Hepatocyte (in vitro differentiated cells): ENCODE measurements at regions not wholly inside any gene's neighbourhood (a gene's known extent, or its start where the extent isn't known, plus 50 kb on each side); places are given as distances from the start of the nearest gene placed in this dataset.

Experiments
- DNase-seq: peaks from one replicate; pipeline ENCODE4 v3.0.0-alpha.2; 2016; ENCODE audit warnings: low spot score
- H2AFZ ChIP-seq: fragments of 200-600 bp; sonication (generic); 2 replicates; pipeline ENCODE4 v1.6.0; 2016; ENCODE audit warnings: antibody characterized with exemption, mild to moderate bottlenecking
- H3K27ac ChIP-seq: fragments of 200-600 bp; sonication (generic); 2 replicates; pipeline ENCODE4 v1.5.1; 2016; ENCODE audit warnings: mild to moderate bottlenecking
- H3K27me3 ChIP-seq: fragments of 200-600 bp; sonication (generic); 2 replicates; pipeline ENCODE4 v1.6.1; 2016
- H3K36me3 ChIP-seq: fragments of 200-600 bp; sonication (generic); replicated peaks from 2 replicates; pipeline ENCODE4 v1.5.1; 2016; ENCODE audit warnings: low read depth; ENCODE audit not compliant: insufficient read depth
- H3K4me1 ChIP-seq: fragments of 200-600 bp; sonication (generic); 2 replicates; pipeline ENCODE4 v1.5.1; 2016; ENCODE audit warnings: mild to moderate bottlenecking, moderate library complexity; ENCODE audit not compliant: insufficient read depth
- H3K4me2 ChIP-seq: fragments of 200-600 bp; sonication (generic); 2 replicates; pipeline ENCODE4 v1.6.0; 2016
- H3K4me3 ChIP-seq: fragments of 200-600 bp; sonication (generic); 2 replicates; pipeline ENCODE4 v1.5.1; 2016; ENCODE audit warnings: mild to moderate bottlenecking
- H3K79me2 ChIP-seq: fragments of 200-600 bp; sonication (generic); 2 replicates; pipeline ENCODE4 v1.6.0; 2017; ENCODE audit warnings: mild to moderate bottlenecking
- H3K9me2 ChIP-seq: fragments of 200-600 bp; sonication (generic); replicated peaks from 2 replicates; pipeline ENCODE4 v1.6.0; 2017; ENCODE audit warnings: mild to moderate bottlenecking; ENCODE audit not compliant: insufficient read depth
- H3K9me3 ChIP-seq: fragments of 200-600 bp; sonication (generic); 2 replicates; pipeline ENCODE4 v1.5.1; 2016; ENCODE audit warnings: low read depth, mild to moderate bottlenecking
- H4K20me1 ChIP-seq: fragments of 200-600 bp; sonication (generic); 2 replicates; pipeline ENCODE4 v1.6.0; 2016; ENCODE audit warnings: mild to moderate bottlenecking; ENCODE audit not compliant: insufficient read depth, poor library complexity, severe bottlenecking
- CTCF ChIP-seq: fragments of 200-600 bp; sonication (generic); IDR thresholded peaks from 2 replicates; pipeline ENCODE4 v1.5.1; 2016; ENCODE audit warnings: antibody characterized with exemption, mild to moderate bottlenecking; ENCODE audit not compliant: poor library complexity
- EZH2 ChIP-seq: fragments of 200-600 bp; sonication (generic); IDR thresholded peaks from 2 replicates; pipeline ENCODE4 v1.6.1; 2016; ENCODE audit warnings: antibody characterized with exemption, mild to moderate bottlenecking, borderline replicate concordance
- EZH2phosphoT487 ChIP-seq: fragments of 200-600 bp; sonication (generic); IDR thresholded peaks from one replicate; pipeline ENCODE4 v1.6.1; 2018; ENCODE audit warnings: antibody characterized with exemption, mild to moderate bottlenecking, low read depth, moderate library complexity; ENCODE audit not compliant: unreplicated experiment, severe bottlenecking
- whole genome bisulfite sequencing: methylation state at CpG from one replicate; pipeline ENCODE4 v1.1.6; 2016; ENCODE audit warnings: low lambda C conversion rate; ENCODE audit errors: missing lambda C conversion rate; 5-methylcytosine and 5-hydroxymethylcytosine counted together

- H4K20me1 ChIP-seq, result no peaks in the 10 kb centered on the region
These were observed 613.9 kb upstream of the NOVA1 start for GRCh38 chr14:27211741-27212140.

GRCh38 chr14:27222671-27223070, 624.8 kb upstream of the NOVA1 start:
- Histone ChIP-seq H3K9me3 (no peaks in the 10 kb centered on the region), H3K27ac (no peak overlapping the region), H3K4me2 (no peak overlapping the region), H4K20me1 (no peaks in the 10 kb centered on the region), H3K27me3 (no peaks in the 10 kb centered on the region), H3K79me2 (no peaks in the 10 kb centered on the region), H2AFZ (no peak overlapping the region), H3K9me2 (no peaks in the 10 kb centered on the region), H3K4me1 (no peaks in the 10 kb centered on the region), H3K36me3 (no peaks in the 10 kb centered on the region), H3K4me3 (no peak overlapping the region)
- no peak for DNase-seq
- WGBS, result 87% methylated on average over 2 of the region's 2 CpGs
- TF ChIP-seq EZH2 (no peak), EZH2phosphoT487 (no peak), CTCF (no peak)

More at GRCh38 chr14:27211741-27212140, 613.9 kb upstream of the NOVA1 start:
- Histone ChIP-seq H3K9me2 (no peaks in the 10 kb centered on the region), H3K36me3 (no peaks in the 10 kb centered on the region), H3K4me3 (no peak overlapping the region), H3K4me2 (no peak overlapping the region), H3K27me3 (no peaks in the 10 kb centered on the region), H2AFZ (no peak overlapping the region), H3K27ac (no peak overlapping the region), H3K9me3 (no peaks in the 10 kb centered on the region), H3K79me2 (no peaks in the 10 kb centered on the region), H3K4me1 (no peaks in the 10 kb centered on the region)
- no peak for DNase-seq
- TF ChIP-seq EZH2 (no peak), CTCF (no peak), EZH2phosphoT487 (no peak)

GRCh38 chr14:27223906-27224305, 626.1 kb upstream of the NOVA1 start:
- Histone ChIP-seq H2AFZ (no peak overlapping the region), H3K4me3 (no peak overlapping the region), H3K4me2 (no peak overlapping the region), H3K79me2 (no peaks in the 10 kb centered on the region), H3K4me1 (no peaks in the 10 kb centered on the region), H3K9me3 (no peaks in the 10 kb centered on the region), H4K20me1 (no peaks in the 10 kb centered on the region), H3K36me3 (no peaks in the 10 kb centered on the region), H3K9me2 (no peaks in the 10 kb centered on the region), H3K27me3 (no peaks in the 10 kb centered on the region), H3K27ac (no peak overlapping the region)
- no peak for DNase-seq
- no peak for TF ChIP-seq CTCF
- TF ChIP-seq EZH2, result no peak
- no peak for TF ChIP-seq EZH2phosphoT487

GRCh38 chr14:27228053-27228452, 630.2 kb upstream of the NOVA1 start:
- no peaks in the 10 kb centered on the region for H3K79me2 ChIP-seq
- no peaks in the 10 kb centered on the region for H3K27me3 ChIP-seq
- no peak overlapping the region for H3K4me3 ChIP-seq
- H3K4me1 ChIP-seq, result no peaks in the 10 kb centered on the region
- H4K20me1 ChIP-seq, result no peaks in the 10 kb centered on the region
- no peaks in the 10 kb centered on the region for H3K9me3 ChIP-seq
- H3K9me2 ChIP-seq, result no peaks in the 10 kb centered on the region
- no peaks in the 10 kb centered on the region for H3K36me3 ChIP-seq
- DNase-seq, result no peak
- H3K27ac ChIP-seq, result no peak overlapping the region
- no peak overlapping the region for H3K4me2 ChIP-seq
- H2AFZ ChIP-seq, result no peak overlapping the region
- TF ChIP-seq EZH2, result no peak
- TF ChIP-seq EZH2phosphoT487, result no peak
- no peak for TF ChIP-seq CTCF
